HL-60 (cell line): ENCODE measurements at regions not wholly inside any gene's neighbourhood (a gene's known extent, or its start where the extent isn't known, plus 50 kb on each side); places are given as distances from the start of the nearest gene placed in this dataset.

Experiments
- DNase-seq, 2 experiments: peaks; one replicate each; pipeline ENCODE4 v3.0.0-alpha.2; 2010 to 2020; ENCODE audit warnings: low read depth in 1 of 2, low spot score in 1 of 2
- H3K27ac ChIP-seq: fragments of 250-450 bp; sonication (Bioruptor Pico); replicated peaks from 2 replicates; pipeline ENCODE4 v1.5.1; 2020; ENCODE audit warnings: mild to moderate bottlenecking, moderate library complexity
- H3K27me3 ChIP-seq: fragments of 250-450 bp; sonication (Bioruptor Pico); 2 replicates; pipeline ENCODE4 v1.5.1; 2021; ENCODE audit warnings: mild to moderate bottlenecking, moderate library complexity; ENCODE audit not compliant: insufficient read depth, poor library complexity, severe bottlenecking
- H3K4me3 ChIP-seq: replicated peaks from 2 replicates; pipeline ENCODE4 v1.5.1; 2011; ENCODE audit warnings: mild to moderate bottlenecking, control low read depth, low read length; ENCODE audit not compliant: insufficient read depth
- GABPA ChIP-seq: IDR thresholded peaks from 2 replicates; pipeline ENCODE4 v1.6.1; 2012; ENCODE audit warnings: low read depth
- POLR2AphosphoS5 ChIP-seq: IDR thresholded peaks from 2 replicates; pipeline ENCODE4 v1.6.1; 2012; ENCODE audit warnings: low read depth
- SPI1 ChIP-seq: IDR thresholded peaks from 2 replicates; pipeline ENCODE4 v1.6.1; 2012; ENCODE audit warnings: low read depth, mild to moderate bottlenecking, borderline replicate concordance
- TF ChIP-seq, protein P1 (sequence below): IDR thresholded peaks from 2 replicates; pipeline ENCODE4 v1.6.1; 2012; ENCODE audit warnings: low read depth; ENCODE audit not compliant: insufficient replicate concordance
- TF ChIP-seq, protein P2 (sequence below): IDR thresholded peaks from one replicate; pipeline ENCODE4 v1.5.1; 2011; ENCODE audit warnings: low read length, control low read depth, inconsistent platforms; ENCODE audit not compliant: insufficient read depth

DNA sequence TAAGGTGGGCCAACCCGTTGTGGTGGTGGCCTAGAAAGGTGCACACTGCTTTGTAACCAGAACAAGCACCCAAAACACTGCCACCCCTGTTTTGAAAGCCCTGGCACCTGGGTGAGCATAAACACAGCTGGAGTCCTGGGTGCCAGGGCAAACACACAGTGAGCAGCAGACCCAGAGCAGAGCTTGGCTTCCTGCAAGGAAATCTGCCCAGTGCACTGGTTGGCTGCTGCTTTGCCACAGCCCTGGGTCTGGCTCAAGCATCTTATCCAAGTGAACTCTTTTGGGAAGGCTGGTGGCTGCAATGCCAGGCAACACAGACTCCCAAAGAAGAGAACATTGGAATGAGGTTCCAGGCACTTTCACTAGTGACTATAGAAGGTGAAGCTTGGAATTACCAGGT lies 145.5 kb upstream of the PDE1C start:
- no peak overlapping the region for H3K4me3 ChIP-seq
- H3K27ac ChIP-seq, result no peak overlapping the region
- TF ChIP-seq, protein P1, sequence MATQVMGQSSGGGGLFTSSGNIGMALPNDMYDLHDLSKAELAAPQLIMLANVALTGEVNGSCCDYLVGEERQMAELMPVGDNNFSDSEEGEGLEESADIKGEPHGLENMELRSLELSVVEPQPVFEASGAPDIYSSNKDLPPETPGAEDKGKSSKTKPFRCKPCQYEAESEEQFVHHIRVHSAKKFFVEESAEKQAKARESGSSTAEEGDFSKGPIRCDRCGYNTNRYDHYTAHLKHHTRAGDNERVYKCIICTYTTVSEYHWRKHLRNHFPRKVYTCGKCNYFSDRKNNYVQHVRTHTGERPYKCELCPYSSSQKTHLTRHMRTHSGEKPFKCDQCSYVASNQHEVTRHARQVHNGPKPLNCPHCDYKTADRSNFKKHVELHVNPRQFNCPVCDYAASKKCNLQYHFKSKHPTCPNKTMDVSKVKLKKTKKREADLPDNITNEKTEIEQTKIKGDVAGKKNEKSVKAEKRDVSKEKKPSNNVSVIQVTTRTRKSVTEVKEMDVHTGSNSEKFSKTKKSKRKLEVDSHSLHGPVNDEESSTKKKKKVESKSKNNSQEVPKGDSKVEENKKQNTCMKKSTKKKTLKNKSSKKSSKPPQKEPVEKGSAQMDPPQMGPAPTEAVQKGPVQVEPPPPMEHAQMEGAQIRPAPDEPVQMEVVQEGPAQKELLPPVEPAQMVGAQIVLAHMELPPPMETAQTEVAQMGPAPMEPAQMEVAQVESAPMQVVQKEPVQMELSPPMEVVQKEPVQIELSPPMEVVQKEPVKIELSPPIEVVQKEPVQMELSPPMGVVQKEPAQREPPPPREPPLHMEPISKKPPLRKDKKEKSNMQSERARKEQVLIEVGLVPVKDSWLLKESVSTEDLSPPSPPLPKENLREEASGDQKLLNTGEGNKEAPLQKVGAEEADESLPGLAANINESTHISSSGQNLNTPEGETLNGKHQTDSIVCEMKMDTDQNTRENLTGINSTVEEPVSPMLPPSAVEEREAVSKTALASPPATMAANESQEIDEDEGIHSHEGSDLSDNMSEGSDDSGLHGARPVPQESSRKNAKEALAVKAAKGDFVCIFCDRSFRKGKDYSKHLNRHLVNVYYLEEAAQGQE, result no peak
- TF ChIP-seq GABPA, result no peak
- TF ChIP-seq POLR2AphosphoS5, result no peak
- TF ChIP-seq SPI1, result no peak
- TF ChIP-seq, protein P2, sequence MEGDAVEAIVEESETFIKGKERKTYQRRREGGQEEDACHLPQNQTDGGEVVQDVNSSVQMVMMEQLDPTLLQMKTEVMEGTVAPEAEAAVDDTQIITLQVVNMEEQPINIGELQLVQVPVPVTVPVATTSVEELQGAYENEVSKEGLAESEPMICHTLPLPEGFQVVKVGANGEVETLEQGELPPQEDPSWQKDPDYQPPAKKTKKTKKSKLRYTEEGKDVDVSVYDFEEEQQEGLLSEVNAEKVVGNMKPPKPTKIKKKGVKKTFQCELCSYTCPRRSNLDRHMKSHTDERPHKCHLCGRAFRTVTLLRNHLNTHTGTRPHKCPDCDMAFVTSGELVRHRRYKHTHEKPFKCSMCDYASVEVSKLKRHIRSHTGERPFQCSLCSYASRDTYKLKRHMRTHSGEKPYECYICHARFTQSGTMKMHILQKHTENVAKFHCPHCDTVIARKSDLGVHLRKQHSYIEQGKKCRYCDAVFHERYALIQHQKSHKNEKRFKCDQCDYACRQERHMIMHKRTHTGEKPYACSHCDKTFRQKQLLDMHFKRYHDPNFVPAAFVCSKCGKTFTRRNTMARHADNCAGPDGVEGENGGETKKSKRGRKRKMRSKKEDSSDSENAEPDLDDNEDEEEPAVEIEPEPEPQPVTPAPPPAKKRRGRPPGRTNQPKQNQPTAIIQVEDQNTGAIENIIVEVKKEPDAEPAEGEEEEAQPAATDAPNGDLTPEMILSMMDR, result no peak
- H3K27me3 ChIP-seq, result no peaks in the 10 kb centered on the region
- DNase-seq, result no peak

DNA sequence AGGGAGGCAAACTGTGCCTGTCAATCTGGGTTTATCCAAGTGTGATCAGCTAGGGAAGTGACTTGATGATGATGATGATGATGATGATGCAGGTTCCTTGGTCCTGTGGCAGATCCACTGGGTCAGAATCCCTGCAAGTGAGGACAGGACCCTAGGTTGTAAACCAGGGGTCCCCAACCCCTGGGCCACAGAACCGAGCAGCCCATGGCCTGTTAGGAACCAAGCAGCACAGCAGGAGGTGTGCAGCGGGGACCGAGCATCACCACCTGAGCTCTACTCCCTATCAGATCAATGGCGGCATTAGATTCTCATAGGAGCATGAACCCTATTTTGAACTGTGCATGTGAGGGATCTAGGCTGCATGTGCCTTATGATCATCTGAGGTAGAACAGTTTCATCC lies 144.7 kb upstream of the PDE1C start:
- Histone ChIP-seq H3K27me3 (no peaks in the 10 kb centered on the region), H3K27ac (no peak overlapping the region), H3K4me3 (no peak overlapping the region)
- DNase-seq, result no peak
- TF ChIP-seq POLR2AphosphoS5 (no peak), GABPA (no peak), SPI1 (no peak)
- TF ChIP-seq, protein P1, result no peak
- TF ChIP-seq, protein P2, result no peak

DNA sequence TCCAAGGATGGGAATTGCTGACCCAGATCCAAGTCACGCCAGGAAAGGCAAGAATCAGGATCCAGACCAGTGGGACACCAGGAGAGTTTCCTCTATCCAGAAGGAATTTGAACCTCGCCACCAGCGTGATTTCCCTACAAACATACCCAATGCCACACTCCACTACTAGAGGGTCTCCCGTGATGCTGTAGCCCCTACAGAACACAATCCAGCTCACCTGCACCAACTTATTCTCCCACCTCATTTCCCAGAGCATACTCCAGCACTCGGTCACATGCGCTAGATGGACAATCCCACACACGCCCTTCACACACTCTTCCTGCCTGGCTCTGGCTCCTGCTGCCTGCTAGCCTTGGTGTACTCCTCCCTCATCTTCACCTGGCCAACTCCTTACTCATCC lies 142.1 kb upstream of the PDE1C start:
- TF ChIP-seq, protein P1, result no peak
- TF ChIP-seq POLR2AphosphoS5 (no peak), SPI1 (no peak), GABPA (no peak)
- TF ChIP-seq, protein P2, result no peak
- no peak overlapping the region for H3K27ac ChIP-seq
- H3K4me3 ChIP-seq, result no peak overlapping the region
- no peaks in the 10 kb centered on the region for H3K27me3 ChIP-seq
- no peak for DNase-seq
